SK-N-MC (cell line): ENCODE measurements at regions not wholly inside any gene's neighbourhood (a gene's known extent, or its start where the extent isn't known, plus 50 kb on each side); places are given as distances from the start of the nearest gene placed in this dataset.

Experiments used
- EZH2 ChIP-seq: fragments of 200-600 bp; sonication (generic); IDR thresholded peaks from one replicate; pipeline ENCODE4 v1.6.1; 2017; ENCODE audit warnings: antibody characterized with exemption
- FOXP2 ChIP-seq: optimal IDR thresholded peaks from 2 replicates; pipeline ENCODE3; 2011; ENCODE audit warnings: mild to moderate bottlenecking, moderate library complexity; ENCODE audit not compliant: insufficient read depth; ENCODE audit errors: extremely low read length, control extremely low read depth
- POLR2AphosphoS5 ChIP-seq: IDR thresholded peaks from 2 replicates; pipeline ENCODE4 v1.6.1; 2012; ENCODE audit warnings: mild to moderate bottlenecking, low read depth, low read length, borderline replicate concordance

DNA sequence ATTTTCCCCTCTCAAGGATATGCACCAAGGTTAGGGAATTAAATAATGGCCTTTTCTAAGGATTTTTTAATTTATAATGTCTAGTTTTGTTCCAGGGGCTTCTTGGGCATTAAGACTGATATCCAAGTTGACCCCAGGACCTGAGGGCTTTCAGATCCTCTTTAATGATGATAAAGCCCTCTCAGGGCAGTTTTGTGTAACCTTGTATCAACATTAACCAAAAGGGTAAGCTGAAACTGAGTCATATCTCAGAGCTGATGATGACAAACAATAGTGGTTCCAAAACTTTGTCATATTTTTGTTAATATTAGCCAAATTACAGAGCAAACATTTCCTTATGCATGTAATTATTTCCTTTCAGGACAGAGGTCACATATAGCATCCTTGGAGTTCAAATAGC is 309.4 kb upstream of the MAN1A1 start:
- TF ChIP-seq POLR2AphosphoS5 (no peak), EZH2 (no peak), FOXP2 (no peak)
